BJ (cell line): ENCODE measurements at regions not wholly inside any gene's neighbourhood (a gene's known extent, or its start where the extent isn't known, plus 50 kb on each side); places are given as distances from the start of the nearest gene placed in this dataset.

Source experiments
- CTCF ChIA-PET: fragments of 350-600 bp; formaldehyde crosslinking; extraction: SDS; loops from one replicate; lab custom pipeline; 2021; ENCODE audit warnings: antibody characterized with exemption, inconsistent platforms; lab: Yijun Ruan, JAX
- POLR2A ChIA-PET: fragments of 300-600 bp; sonication (Branson Sonifier 250); formaldehyde crosslinking; extraction: SDS; loops from one replicate; lab custom pipeline; 2021; ENCODE audit warnings: antibody characterized with exemption; lab: Charles Lee
- DNase-seq: peaks from one replicate; pipeline ENCODE4 v3.0.0-alpha.2; 2011; ENCODE audit warnings: low read depth
- H3K27me3 ChIP-seq: 2 replicates; pipeline ENCODE4 v1.6.0; 2011; ENCODE audit warnings: low read length; ENCODE audit not compliant: control insufficient read depth, insufficient read depth
- H3K36me3 ChIP-seq: 2 replicates; pipeline ENCODE4 v1.5.1; 2011; ENCODE audit warnings: low read length; ENCODE audit not compliant: control insufficient read depth, insufficient read depth
- H3K4me3 ChIP-seq: 2 replicates; pipeline ENCODE4 v1.5.1; 2011; ENCODE audit warnings: low read depth, mild to moderate bottlenecking, control low read depth, low read length
- CTCF ChIP-seq: IDR thresholded peaks from 2 replicates; pipeline ENCODE4 v1.5.1; 2011; ENCODE audit warnings: low read depth, mild to moderate bottlenecking, control low read depth, inconsistent platforms, low read length, moderate library complexity; ENCODE audit not compliant: insufficient read depth

GRCh38 chr15:100703032-100703578, 100.7 kb downstream of the ASB7 start:
- POLR2A ChIA-PET = no interaction called here
- no peak for DNase-seq
- no peak overlapping the region for H3K4me3 ChIP-seq
- CTCF ChIA-PET = interaction anchor here (1.3 kb wide), 1 partner anchor 31 kb away, joined by 5 read pairs; no protein-coding TSS in a partner anchor
- H3K27me3 ChIP-seq = no peaks in the 10 kb centered on the region
- no peak for TF ChIP-seq CTCF
- H3K36me3 ChIP-seq = no peaks in the 10 kb centered on the region

- DNase-seq = no peak
- CTCF ChIA-PET = no interaction called here
- Histone ChIP-seq H3K27me3 (no peaks in the 10 kb centered on the region), H3K4me3 (no peak overlapping the region), H3K36me3 (no peaks in the 10 kb centered on the region)
- POLR2A ChIA-PET = no interaction called here
- no peak for TF ChIP-seq CTCF
These were observed 101.3 kb downstream of the ASB7 start for GRCh38 chr15:100703671-100704070.

- CTCF ChIA-PET = interaction anchor here (0.8 kb wide), 1 partner anchor 16 kb away, joined by 3 read pairs; no protein-coding TSS in a partner anchor
These were observed 102.1 kb downstream of the ASB7 start for GRCh38 chr15:100704281-100705055.

GRCh38 chr15:100705065-100705464, 102.7 kb downstream of the ASB7 start:
- no peaks in the 10 kb centered on the region for H3K36me3 ChIP-seq
- H3K27me3 ChIP-seq = no peaks in the 10 kb centered on the region
- no peak overlapping the region for H3K4me3 ChIP-seq
- no peak for TF ChIP-seq CTCF
- ChIA-PET POLR2A (no interaction called here), CTCF (interaction anchor here (0.8 to 1.3 kb wide), 3 partner anchors 8 to 20 kb away, joined by 3 read pairs; no protein-coding TSS in a partner anchor)
- no peak for DNase-seq

More at GRCh38 chr15:100704281-100705055, 102.1 kb downstream of the ASB7 start:
- Histone ChIP-seq H3K36me3 (no peaks in the 10 kb centered on the region), H3K27me3 (no peaks in the 10 kb centered on the region), H3K4me3 (no peak overlapping the region)
- DNase-seq = no peak
- POLR2A ChIA-PET = no interaction called here
- TF ChIP-seq CTCF = no peak

- Histone ChIP-seq H3K4me3 (no peak overlapping the region), H3K27me3 (no peaks in the 10 kb centered on the region), H3K36me3 (no peaks in the 10 kb centered on the region)
- TF ChIP-seq CTCF = no peak
- no peak for DNase-seq
- ChIA-PET CTCF (interaction anchor here (0.8 to 1.3 kb wide), 2 partner anchors 9 to 20 kb away, joined by 3 read pairs; no protein-coding TSS in a partner anchor), POLR2A (no interaction called here)
These were observed 103.5 kb downstream of the ASB7 start for GRCh38 chr15:100705841-100706240.
